H1 (cell line): ENCODE measurements at regions not wholly inside any gene's neighbourhood (a gene's known extent, or its start where the extent isn't known, plus 50 kb on each side); places are given as distances from the start of the nearest gene placed in this dataset.

ENCODE experiments used
- JUN ChIP-seq: IDR thresholded peaks from 2 replicates; pipeline ENCODE4 v1.6.1; 2011; ENCODE audit warnings: low read depth, mild to moderate bottlenecking, improper control_type of control experiment, low read length
- POLR2A ChIP-seq, 2 experiments: IDR thresholded peaks; 1 replicate in 1 of 2; 2 replicates in 1 of 2; pipeline ENCODE4 v1.6.1; 2011; ENCODE audit warnings: low read depth in 2 of 2, low read length in 2 of 2, mild to moderate bottlenecking in 2 of 2; ENCODE audit errors: control extremely low read depth in 1 of 2
- SIX5 ChIP-seq: IDR thresholded peaks from 2 replicates; pipeline ENCODE4 v1.6.1; 2011; ENCODE audit warnings: mild to moderate bottlenecking, low read depth, low read length
- SUZ12 ChIP-seq: fragments of 200-600 bp; sonication (generic); IDR thresholded peaks from 2 replicates; pipeline ENCODE4 v1.6.1; 2012; ENCODE audit warnings: mild to moderate bottlenecking, inconsistent platforms, low read length, moderate library complexity, mixed read lengths
- TCF12 ChIP-seq: IDR thresholded peaks from 2 replicates; pipeline ENCODE4 v1.6.1; 2011; ENCODE audit warnings: low read depth, mild to moderate bottlenecking, low read length
- TF ChIP-seq, protein P1 (sequence below), 3 experiments: IDR thresholded peaks; 1 replicate in 2 of 3; 2 replicates in 1 of 3; pipeline versions ENCODE4 v1.5.1 to v1.6.1; 2011; ENCODE audit warnings: low read length in 3 of 3, mild to moderate bottlenecking in 3 of 3, inconsistent platforms in 2 of 3, low read depth in 1 of 3, moderate library complexity in 1 of 3; ENCODE audit not compliant: insufficient read depth in 1 of 3; ENCODE audit errors: control extremely low read depth in 1 of 3

DNA sequence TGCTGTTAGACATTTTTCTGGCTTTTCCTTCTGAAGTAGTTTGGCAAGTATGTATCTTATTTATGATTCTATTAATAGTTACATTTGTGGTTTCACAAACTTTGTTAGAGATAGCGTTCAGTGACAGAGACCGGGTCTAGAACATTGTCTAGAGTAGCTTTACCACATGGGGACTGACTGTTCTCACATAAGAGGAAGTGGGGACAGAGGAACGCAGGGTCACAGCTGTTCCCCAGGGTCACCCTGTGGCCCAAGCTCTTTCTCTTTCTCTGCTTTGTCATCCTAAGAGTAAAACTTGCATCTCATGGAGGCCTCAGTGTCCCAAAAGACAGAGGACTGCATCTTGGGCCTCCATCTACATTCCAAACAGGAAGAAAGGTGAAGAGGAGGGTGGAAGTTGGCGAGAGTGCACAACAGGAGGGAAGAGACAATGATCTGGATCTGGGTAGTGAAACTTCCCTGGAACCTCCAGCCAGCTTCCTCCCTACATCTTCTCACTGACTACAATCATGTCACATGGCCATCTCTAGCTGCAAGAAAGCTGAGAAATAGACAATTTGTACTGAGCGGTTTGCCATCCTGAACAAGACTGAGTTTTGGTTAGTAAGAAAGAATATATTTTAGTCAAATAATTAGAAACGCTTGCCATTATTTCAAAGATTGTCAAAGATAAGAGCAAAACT lies 645.8 kb upstream of the ARID1B start:
- TF ChIP-seq POLR2A (IDR thresholded peaks at IDR 0.05; ENCODE audit: control extremely low read depth in 1 of 2, low read depth in 2 of 2, low read length in 2 of 2) = no peak
- TF ChIP-seq, protein P1, sequence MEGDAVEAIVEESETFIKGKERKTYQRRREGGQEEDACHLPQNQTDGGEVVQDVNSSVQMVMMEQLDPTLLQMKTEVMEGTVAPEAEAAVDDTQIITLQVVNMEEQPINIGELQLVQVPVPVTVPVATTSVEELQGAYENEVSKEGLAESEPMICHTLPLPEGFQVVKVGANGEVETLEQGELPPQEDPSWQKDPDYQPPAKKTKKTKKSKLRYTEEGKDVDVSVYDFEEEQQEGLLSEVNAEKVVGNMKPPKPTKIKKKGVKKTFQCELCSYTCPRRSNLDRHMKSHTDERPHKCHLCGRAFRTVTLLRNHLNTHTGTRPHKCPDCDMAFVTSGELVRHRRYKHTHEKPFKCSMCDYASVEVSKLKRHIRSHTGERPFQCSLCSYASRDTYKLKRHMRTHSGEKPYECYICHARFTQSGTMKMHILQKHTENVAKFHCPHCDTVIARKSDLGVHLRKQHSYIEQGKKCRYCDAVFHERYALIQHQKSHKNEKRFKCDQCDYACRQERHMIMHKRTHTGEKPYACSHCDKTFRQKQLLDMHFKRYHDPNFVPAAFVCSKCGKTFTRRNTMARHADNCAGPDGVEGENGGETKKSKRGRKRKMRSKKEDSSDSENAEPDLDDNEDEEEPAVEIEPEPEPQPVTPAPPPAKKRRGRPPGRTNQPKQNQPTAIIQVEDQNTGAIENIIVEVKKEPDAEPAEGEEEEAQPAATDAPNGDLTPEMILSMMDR (IDR thresholded peaks at IDR 0.05; ENCODE audit: control extremely low read depth in 1 of 3, insufficient read depth in 1 of 3, low read depth in 1 of 3, low read length in 3 of 3) = no peak
- TF ChIP-seq SUZ12 = no peak
- TF ChIP-seq JUN = no peak
- no peak for TF ChIP-seq SIX5
- TF ChIP-seq TCF12 = no peak
